HG03469 (cell line): ENCODE measurements at regions not wholly inside any gene's neighbourhood (a gene's known extent, or its start where the extent isn't known, plus 50 kb on each side); places are given as distances from the start of the nearest gene placed in this dataset.
"Not testable (repeated sequence)": the region's sequence is repeated elsewhere in the genome, so short reads cannot be mapped to it uniquely, and the experiment has no call there.

ENCODE experiments used
- ATAC-seq: cut with Tn5 transposase; IDR thresholded peaks from one replicate; pipeline ENCODE4 v1.9.1; 2021; ENCODE audit warnings: mild to moderate bottlenecking, moderate library complexity, moderate number of reproducible peaks; ENCODE audit not compliant: unreplicated experiment

DNA sequence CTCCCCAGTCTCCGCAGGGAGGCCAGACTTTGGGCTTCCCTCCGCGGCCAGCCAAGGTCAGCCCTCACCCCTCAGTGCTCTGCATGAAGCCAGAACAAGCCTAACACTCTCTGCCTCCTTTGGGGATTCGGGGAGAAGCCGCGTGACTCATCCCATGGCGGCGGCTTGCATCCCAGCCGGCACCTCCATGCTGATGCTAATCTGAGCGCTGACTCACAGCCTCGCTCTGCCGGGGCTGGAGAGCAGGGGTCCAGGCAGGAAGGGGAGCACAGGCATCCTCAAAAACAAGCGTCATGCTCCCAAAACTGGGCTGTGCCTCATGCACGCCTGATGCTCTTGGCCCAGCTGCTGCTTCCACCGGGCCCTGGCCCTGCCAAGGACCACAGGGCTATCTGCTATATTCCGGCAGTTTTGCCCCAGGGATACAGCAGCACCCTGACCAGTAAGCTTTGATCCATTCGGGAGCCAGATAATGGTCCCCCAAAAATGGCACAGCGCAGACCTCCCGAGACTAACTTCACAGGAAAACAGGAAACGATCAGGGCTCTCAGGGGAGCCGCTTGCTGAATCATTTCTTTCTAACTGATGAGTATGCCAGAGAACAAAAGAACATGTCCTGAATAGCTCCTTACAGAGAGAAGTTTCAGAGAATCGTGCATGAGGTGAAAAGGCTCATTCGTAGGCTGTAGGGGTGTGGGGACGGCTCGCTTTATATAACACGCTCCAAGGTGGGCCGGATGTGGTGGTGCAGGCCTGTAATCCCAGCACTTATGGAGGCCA is 254.4 kb upstream of the USP9Y start:
- not testable (repeated sequence) for ATAC-seq

DNA sequence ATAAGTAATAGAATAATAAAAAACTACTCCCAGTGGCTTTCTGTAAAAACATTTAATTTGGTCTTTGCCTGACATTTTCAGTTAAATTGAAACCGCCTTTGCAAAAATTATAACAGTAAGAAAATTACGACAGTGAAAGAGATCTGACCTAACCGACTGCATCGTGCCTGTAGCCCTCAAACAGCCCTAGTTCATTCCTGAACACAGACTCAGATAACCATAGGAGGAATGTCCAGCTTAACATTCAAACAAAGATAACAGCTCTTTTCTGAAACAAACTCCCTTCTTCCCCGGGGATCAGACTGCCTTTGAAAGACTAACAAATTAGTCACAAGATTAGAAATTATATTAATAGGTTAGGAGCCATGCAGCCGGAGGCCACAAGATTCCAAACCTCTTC is 252.5 kb upstream of the USP9Y start:
- ATAC-seq = not testable (repeated sequence)

DNA sequence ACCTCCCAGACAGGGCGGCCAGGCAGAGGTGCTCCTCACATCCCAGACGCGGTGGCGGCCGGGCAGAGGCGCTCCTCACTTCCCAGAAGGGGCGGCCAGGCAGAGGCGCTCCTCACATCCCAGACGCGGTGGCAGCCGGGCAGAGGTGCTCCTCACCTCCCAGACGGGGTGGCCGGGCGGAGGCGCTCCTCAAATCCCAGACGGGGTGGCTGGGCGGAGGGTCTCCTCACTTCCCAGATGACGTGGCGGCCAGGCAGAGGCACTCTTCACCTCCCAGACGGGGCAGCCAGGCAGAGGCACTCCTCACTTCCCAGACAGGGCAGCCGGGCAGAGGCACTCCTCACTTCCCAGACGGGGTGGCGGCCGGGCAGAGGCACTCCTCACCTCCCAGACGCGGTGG is 247.7 kb upstream of the USP9Y start:
- ATAC-seq = not testable (repeated sequence)

DNA sequence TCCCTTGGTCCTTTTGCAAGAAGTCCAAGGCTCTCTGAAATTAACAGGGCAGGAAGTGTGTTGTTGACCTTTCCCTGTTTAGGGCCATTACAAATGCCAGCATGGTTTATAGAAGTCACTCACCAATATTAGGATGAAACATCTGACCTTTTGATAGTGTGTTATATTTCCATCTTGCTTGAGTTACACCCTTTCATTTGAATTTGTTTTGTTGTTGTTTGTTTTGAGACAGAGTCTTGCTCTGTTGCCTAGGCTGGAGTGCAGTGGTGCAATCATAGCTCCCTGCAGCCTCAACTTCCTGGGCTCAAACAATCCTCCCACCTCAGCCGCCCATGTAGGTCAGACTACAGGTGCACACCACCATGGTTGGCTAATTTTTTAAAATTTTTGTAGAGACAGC is 241.1 kb upstream of the USP9Y start:
- ATAC-seq = no peak

DNA sequence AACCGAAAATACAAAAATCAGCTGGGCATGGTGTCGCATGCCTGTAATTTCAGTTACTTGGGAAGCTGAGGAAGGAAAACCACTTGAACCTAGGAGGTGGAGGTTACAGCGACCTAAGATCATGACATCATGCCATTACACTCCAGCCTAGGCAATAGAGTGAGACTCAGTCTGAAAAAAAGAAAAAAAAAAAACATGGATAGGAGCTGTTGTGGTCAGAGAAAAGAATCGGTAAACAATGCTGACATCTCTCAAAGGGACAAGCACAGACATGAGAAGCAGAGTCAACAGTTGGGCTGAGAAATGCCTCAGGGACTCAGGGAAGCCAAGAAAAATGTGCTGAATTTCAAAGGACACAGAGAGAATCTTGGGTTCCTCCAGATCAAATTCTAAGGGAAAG is 236.9 kb upstream of the USP9Y start:
- ATAC-seq = no peak

DNA sequence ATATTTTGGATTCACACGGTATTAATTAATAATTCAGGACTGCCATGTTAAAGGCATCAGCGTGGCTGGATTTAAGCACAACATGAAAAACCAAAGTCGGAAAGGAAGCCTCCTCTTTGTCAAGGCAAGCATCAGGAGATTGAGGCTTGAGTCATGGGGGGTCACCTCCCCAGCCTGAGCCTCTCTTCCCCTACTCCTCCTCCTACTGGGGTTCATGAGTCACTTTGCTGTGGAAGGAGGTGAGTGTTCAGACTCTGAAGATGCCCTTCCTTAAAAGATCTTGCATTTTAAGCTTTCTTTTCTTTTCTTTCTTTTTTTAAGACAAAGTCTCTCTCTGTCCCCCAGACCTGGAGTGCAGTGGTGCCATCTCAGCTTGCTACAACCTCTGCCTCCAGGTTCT is 235.3 kb upstream of the USP9Y start:
- ATAC-seq = no peak

DNA sequence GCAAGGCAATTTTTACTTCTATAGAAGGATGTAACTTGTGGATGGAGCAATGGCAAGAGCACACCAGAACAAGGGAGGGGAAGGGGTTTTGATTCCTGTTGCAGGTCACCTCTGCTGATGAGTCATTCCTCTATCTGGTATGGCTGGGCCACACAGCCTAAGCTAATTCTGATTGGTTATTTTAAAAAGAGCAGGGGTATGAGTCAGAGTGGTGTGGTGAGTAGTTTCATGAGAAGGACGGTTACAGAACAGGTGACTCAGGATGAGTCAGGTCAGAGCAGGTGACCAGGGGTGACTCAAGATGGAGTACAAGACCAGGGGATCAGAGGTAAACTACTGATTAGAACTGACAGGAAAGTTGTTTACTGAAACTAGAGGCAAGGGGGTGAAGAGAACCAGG is 231.9 kb upstream of the USP9Y start:
- ATAC-seq = no peak

DNA sequence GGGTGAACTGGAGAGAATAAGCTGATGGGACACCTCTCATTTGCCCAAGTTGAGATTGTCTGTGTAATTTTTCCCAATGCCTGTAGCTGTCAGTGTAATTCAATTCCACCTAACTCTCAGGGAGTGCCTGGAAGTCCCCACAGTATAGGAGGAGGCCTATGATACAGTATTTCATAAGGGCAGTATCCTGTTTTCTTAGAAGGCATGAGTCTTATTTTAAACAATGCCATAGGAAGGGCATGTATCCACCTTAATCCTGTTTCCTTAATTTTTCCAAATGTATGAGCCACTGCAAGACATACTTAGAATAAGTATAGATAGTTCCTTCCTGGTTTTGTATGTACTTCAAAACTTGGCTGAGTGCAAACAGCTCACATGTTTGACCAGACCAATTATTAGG is 226.6 kb upstream of the USP9Y start:
- no peak for ATAC-seq

DNA sequence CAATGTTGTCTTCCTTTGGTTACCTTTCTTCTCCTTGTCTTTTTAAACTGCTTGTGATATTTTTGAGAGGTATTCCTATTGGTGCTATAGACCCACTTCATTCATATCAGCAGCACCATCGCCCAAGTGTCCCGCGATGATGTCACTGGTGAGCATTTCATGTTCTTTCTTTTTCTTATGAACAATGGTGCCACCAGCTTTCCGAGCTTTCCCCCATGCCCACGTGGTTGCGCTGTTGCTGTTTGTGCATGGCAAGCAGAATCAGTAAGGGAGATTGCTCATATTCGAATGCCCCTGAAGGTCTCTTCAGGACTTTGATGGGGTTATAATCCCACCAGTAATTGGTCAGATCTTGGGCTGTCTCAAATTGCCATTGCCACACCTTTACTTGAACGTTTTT is 221.6 kb upstream of the USP9Y start:
- ATAC-seq = no peak

DNA sequence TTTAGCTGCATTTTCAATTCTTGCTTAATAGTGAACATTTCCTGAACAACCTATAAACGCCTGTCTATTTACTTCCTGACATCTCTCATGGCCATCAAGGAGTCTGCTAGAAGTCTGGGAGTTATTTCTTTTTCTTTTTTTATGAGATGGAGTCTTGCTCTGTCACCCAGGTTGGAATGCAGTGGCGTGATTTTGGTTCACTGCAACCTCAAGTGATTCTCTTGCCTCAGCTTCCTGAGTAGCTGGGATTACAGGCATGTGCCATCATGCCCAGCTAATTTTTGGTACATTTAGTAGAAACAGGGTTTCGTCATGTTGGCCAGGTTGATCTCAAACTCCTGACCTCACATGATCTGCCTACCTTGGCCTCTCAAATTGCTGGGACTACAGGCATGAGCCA is 217.6 kb upstream of the USP9Y start:
- ATAC-seq = no peak

DNA sequence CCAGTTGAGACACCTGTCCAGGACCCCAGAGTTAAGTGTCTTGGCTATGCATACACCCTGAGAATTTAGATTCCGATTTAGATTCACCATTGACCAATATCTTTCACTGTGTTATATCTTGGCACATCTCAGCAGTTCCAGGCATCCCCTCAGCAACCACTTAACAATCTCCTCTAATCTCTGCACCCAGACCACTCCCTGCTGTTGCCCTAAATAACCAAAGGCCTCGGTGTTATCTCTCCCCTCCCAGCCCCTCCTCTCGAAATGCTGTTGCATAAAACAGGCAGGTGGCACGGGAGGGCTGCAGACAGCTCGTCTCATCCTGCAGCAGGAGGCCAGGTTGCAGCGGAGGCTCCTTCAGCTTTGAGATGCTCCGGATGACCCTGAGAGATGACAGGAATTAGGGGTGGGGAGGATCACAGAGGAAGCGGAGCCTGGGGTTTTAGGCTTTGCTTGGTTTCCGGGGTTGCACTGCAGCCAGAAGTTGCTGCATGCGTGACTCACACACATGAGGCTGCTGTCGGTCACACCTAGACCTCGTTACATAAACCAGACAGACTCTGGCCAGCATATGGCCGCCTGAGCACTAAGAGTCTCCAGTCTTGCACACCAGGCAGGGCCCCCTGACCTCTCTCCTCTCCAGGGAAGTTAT is 210.3 kb upstream of the USP9Y start:
- ATAC-seq = no peak

DNA sequence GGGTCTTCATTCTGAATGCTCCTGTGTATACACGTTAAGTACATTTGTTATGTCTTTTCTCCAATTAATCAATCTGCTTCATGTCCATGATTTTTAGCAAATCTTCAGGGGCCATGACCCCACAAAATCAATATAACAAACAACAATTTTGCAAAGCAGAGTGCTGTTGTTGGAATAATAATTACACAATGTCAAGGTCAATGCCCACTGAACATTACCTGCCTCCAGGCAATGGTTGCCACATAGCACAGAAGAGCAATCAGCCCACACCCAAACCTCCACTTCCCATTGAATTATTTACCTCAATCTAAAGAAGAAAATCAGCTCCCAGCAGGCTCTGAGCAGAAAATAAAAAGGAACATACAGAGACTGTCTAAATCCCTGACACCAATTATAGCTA is 208.8 kb upstream of the USP9Y start:
- ATAC-seq = no peak

DNA sequence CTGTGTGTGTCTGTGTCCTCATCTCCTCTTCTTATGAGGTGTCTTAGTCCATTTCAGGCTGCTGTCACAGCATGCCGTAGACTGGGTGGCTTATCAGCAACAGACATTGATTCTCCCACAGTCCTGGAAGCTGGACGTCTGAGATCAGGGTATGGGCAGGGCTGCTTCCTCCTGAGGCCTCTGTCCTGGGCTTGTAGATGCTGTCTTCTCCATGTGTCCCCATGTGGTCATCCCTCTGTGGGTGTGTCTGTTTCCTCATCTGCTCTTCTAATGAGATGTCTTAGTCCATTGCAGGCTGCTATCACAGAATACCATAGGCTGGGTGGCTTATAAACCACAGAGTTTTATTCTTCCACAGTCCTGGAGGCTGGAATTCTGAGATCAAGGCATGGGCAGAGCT is 205.0 kb upstream of the USP9Y start:
- ATAC-seq = no peak

DNA sequence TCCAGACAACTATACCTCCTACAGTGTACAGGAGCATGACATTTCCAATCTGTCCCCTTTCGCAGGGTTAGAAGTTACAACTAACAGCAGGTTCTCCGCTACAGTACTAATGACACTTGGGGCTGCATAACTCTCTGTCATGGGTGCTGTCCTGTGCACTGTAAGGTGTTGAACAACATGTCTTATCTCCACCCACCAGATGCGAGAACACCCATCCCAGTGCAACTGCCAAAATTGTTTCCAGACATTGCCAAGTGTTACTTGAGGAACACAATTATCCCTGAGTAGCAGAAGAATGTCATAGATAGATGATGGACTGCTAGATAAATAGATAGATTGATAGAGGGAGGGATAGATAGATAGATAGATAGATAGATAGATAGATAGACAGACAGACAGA is 200.9 kb upstream of the USP9Y start:
- no peak for ATAC-seq

DNA sequence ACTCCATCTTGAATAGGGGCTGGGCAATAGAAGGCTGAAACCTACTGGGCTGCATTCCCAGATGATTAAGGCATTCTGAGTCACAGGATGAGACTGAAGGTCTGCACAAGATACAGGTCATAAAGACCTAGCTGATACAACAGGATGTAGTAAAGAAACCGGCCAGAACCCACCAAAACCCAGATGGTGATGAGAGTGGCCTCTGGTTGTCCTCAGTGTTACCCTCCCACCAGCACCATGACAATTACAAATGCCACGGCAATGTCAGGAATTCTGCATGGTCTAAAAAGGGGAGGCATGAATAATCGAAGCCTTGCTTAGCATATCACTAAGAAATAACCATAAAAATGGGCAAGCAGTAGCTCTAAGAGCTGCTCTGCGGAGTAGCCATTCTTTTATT is 197.0 kb upstream of the USP9Y start:
- ATAC-seq = not testable (repeated sequence)

DNA sequence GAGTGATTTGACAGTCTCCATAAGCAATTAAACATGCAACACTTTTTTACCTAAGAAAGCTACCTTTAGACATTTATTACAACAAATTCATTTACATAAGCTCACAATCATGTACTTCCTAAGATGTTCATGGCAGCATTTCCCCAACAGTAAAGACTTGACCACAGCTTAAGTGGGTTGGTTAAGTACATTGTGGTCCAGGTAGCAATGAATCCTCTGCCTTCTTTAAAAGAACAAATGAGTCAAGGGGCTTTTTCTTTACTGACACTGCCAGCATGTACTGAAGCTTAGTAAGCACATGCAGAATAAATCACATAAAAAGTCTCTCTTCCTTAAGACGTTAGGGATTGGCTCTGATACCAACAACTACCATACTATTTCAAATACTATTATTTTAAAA is 183.7 kb upstream of the USP9Y start:
- no peak for ATAC-seq

DNA sequence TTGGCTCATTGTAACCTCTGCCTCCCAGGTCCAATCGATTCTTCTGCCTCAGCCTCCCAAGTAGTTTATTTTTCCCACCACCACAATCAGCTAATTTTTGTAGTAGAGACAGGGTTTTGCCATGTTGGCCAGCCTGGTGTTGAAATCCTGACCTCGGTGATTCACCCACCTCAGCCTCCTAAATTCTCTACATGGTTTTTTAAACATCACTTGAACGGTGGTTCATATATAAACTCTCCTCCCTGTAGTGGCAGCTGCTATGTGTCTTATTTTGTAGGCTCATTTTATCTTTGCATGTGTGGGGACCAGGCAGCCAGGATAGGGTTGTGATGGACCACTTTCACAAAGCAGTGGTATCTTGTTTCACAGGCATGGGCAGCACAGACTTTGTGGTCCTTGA is 175.8 kb upstream of the USP9Y start:
- no peak for ATAC-seq

DNA sequence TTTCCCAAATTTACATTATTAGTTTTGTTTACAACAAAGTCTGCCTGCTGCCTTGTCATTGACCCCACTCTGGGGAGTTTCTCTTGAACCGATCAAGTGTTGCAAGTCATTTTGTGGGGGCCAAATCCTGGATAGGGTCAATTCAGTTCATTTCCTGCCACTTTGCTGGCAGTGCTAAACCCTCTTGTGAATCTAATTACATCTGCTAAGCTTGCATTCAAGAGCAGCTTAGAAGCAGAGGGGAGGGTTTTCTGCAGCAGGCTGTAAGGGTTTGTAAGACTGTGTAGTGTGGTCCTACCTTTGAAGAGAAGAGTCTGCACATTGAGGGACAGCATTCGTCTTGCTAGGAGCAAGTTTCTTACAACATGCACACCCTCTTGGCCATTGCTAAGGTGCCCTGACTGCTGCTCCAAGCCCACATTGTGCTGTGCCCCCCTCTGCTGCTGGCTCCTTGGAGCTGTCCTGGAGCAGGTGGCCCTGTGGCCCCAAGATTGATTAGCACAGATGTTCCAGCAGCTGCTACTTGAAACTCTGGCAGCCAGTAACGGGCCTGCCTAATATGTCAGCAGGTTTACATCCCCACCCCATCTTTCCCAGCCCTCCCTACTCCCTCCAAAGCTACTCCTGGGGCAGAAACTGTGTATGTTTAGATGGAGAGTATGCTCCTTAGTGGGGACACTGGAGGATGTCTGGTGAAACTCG is 174.5 kb upstream of the USP9Y start:
- no peak for ATAC-seq

DNA sequence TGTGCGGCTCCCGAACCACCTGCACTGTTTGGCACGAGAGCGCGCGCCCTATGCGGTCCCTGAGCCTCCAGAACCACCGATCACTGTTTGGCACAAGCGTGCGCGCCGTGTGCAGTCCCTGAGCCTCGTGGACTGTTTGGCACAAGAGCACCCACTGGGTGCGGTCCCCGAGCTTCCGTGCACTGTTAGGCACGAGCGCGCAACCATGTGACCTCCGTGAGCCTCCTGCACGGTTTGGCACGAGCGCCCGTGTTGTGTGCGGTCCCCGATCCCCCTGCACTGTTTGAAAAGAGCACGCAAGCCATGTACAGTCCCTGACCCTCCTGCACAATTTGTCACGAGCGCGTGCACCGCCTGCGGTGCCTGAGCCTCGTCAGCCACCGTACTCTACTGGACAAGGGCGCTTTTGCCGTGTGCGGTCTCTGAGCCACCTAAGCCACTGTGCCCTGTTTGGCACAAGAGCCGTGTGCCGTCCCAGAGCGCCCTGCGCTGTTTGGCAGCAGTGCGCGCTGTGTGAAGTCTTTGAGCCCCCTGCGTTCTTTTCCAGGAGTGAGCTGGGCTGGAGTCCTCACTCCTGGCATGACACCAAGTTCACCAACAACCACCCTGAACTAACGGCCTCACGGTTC is 163.7 kb upstream of the USP9Y start:
- no peak for ATAC-seq

DNA sequence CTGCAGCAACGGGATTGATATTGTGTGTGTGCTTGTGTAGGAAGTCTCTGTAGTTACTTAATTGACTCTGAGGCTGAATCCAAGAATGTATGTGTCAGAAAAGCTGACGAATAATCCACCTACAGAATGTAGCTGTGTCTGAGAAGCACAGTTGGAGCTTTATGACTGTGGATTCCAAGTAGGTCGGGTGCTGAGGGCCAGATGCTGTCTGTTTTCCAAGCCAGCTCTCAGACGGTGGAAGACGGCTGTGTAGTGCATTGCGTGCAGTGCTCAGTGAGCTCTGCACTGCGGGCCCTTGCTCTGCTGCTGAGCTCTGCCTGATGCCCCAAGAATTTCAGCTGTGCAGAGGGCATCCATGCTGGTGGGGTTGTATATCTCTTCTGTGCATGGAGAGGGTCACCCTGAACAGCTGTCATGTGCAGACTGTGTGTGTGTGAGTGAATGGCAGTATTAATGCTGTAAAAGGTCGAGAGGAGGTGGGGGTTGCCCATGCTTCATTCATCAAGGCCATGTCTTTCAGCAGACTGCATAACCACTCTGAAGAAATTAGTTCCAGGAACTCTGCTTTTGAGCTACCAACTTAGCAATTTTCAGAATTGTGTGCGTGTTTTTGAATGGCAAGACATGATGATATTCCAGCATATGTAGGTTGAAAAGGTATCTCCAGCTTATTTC is 154.1 kb upstream of the USP9Y start:
- ATAC-seq = no peak
